ENCODE measurements at regions not wholly inside any gene's neighbourhood (a gene's known extent, or its start where the extent isn't known, plus 50 kb on each side); places are given as distances from the start of the nearest gene placed in this dataset.

GRCh38 chr9:1269533-1270315, 219.6 kb downstream of the DMRT2 start:
- no peak for TF ChIP-seq YY1 (IDR thresholded peaks at IDR 0.05; ENCODE audit: low read depth)
- no peak for TF ChIP-seq REST (IDR thresholded peaks at IDR 0.05; ENCODE audit: low read depth)
- no peak for TF ChIP-seq TAF1 (IDR thresholded peaks at IDR 0.05; ENCODE audit: low read depth)
- no peak for TF ChIP-seq EGR1 (IDR thresholded peaks at IDR 0.05)
- TF ChIP-seq CREB1 (IDR thresholded peaks at IDR 0.05; ENCODE audit: low read depth), result no peak
- no peak for TF ChIP-seq CEBPB (IDR thresholded peaks at IDR 0.05)
- no peak for TF ChIP-seq EP300 (IDR thresholded peaks at IDR 0.05; ENCODE audit: borderline replicate concordance)
- no peak for TF ChIP-seq TCF12 (IDR thresholded peaks at IDR 0.05; ENCODE audit: low read depth)
- TF ChIP-seq MAX (IDR thresholded peaks at IDR 0.05), result no peak
- no peak for TF ChIP-seq USF1 (IDR thresholded peaks at IDR 0.05)
- TF ChIP-seq TEAD4 (IDR thresholded peaks at IDR 0.05), result no peak
- TF ChIP-seq RAD21 (IDR thresholded peaks at IDR 0.05; ENCODE audit: low read depth), result no peak
